HG02852 (cell line): ENCODE measurements at regions not wholly inside any gene's neighbourhood (a gene's known extent, or its start where the extent isn't known, plus 50 kb on each side); places are given as distances from the start of the nearest gene placed in this dataset.

Experiments
- ATAC-seq: cut with Tn5 transposase; IDR thresholded peaks from one replicate; pipeline ENCODE4 v1.9.1; 2021; ENCODE audit warnings: mild to moderate bottlenecking, moderate library complexity; ENCODE audit not compliant: unreplicated experiment

- no peak for ATAC-seq
Measured at GRCh38 chr2:220654322-220654721, 917.8 kb downstream of the EPHA4 start.

- ATAC-seq, result no peak
Measured at GRCh38 chr2:220660277-220661145, 911.6 kb downstream of the EPHA4 start.

- ATAC-seq, result no peak
Measured at GRCh38 chr2:220662431-220662830, 909.7 kb downstream of the EPHA4 start.

DNA sequence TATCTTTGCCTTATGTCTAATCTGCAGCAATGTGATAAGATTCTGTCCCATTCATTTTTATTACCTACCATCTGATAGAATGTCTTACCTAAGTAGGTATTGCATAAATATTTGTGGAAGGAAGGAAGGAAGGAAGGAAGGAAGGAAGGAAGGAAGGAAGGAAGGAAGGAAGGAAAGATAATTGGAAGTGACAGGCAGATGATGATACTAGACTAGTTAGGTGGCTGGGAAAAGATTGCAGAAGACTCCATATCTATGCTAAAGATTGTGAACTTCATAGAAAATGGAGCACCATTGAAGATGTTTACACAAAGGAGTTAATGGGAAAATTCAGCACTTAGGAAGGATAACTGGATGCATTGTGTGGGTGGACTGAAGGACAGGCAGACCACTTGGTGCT is 909.0 kb downstream of the EPHA4 start:
- no peak for ATAC-seq

- ATAC-seq, result no peak
Measured at GRCh38 chr2:220664272-220665107, 907.6 kb downstream of the EPHA4 start.

GRCh38 chr2:220665108-220665471 is 907.0 kb downstream of the EPHA4 start:
- ATAC-seq, result no peak

DNA sequence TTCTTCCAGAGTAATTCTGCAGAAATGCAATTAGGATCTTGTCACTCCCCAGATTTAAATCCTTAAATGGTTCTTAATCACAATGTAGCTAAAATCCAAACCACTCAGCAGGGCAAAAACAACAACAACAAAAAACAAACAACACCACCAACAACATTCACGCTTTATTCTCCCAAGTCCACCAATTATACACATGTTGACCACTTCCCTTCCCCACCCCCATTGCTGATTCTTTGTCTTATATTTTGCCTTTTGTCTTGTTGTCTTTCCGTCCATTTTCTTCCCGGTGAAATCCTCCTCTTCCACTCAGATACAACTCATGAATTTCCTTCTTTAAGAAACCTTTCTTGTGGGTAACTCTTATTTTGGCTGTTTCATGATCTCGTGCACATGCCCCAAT is 902.8 kb downstream of the EPHA4 start:
- ATAC-seq, result no peak

- ATAC-seq, result no peak
Measured at GRCh38 chr2:220670511-220670910, 901.6 kb downstream of the EPHA4 start.

GRCh38 chr2:220673151-220673874 is 898.8 kb downstream of the EPHA4 start:
- no peak for ATAC-seq

DNA sequence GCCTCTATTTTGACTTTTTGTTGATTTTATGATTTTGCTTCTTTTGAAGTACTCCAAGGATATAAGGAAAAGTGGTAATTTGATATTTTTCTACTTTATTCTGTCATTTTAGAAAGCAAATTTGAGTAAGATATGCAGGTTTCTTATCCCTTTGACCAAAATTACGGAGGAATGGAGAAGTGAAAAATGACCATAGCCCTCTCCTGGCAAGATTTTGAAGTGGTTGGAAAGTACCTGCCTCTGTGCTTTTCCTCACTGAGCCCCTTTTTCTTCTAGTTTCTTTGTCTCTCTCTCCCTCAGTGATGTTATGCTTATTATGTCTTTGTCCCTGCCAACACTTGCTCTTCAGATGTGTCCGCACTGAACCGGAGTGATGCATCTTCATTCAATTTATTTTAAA is 898.1 kb downstream of the EPHA4 start:
- peak; percentile 80 for ATAC-seq

- no peak for ATAC-seq
Measured at GRCh38 chr2:220676695-220677094, 895.4 kb downstream of the EPHA4 start.

DNA sequence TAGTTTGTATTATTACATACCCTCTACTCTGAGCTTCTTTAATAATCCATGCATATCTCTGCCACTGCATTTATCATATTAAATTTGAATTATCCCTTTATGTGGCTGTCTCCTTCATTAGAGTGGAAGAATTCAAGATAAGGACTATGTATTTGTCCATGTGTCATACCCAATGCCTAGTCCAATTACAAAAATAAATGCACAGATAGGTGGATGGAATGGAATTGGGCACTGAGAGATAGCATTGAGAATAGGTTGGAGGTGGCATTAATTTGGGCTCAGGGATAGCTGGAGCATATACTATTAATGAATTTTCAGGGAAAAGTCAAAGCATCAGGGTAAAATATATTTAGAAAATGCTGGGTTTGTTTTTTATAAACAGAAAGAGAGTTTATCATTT is 893.2 kb downstream of the EPHA4 start:
- ATAC-seq, result no peak

DNA sequence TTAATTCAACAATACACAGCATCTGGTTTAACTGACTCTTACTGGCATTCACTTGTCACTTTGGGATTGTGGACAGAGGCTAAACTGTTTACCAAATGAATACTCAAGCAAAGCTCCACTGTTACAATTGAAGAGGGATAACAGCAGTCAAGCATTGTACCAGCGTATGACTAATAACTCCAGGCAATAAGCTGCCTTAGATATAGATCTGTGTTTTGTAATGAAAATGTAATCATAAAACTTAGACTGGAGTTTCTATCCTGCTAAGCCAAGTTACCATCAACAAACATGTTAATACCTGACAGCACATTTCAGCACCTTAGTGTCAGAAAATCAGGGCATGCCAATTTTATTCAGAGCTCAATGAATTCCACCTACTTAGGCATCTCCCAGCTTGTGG is 889.5 kb downstream of the EPHA4 start:
- no peak for ATAC-seq

- no peak for ATAC-seq
Measured at GRCh38 chr2:220684099-220684498, 888.0 kb downstream of the EPHA4 start.

DNA sequence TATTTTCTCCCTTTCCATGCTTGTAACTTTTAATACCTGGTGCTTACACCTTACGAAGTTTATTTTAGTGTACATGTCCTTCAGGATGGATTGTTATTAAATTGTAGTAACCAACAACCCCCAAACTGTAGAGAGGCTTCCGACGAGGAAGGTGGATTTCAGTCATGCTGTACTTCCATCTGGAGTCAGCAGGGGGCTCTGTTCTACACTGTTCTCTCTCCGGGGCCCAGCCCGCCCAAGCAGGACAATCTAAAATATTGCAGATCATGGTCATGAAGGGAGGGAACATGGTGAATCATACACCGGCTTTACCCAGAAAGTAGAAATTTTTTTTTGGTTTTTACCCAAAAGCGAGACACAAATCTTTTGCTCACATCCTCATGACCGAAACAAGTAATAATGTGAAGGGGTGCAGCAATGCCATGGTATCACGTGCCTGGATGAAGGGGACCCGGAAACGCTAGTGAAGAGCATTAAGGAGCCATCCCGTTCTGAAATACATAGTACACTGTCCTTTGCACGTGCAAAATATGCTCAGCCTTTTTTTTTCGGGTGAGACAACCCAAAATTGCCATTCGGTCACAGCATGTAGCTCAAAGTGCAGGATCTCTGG is 884.8 kb downstream of the EPHA4 start:
- peak; percentile 95 for ATAC-seq

DNA sequence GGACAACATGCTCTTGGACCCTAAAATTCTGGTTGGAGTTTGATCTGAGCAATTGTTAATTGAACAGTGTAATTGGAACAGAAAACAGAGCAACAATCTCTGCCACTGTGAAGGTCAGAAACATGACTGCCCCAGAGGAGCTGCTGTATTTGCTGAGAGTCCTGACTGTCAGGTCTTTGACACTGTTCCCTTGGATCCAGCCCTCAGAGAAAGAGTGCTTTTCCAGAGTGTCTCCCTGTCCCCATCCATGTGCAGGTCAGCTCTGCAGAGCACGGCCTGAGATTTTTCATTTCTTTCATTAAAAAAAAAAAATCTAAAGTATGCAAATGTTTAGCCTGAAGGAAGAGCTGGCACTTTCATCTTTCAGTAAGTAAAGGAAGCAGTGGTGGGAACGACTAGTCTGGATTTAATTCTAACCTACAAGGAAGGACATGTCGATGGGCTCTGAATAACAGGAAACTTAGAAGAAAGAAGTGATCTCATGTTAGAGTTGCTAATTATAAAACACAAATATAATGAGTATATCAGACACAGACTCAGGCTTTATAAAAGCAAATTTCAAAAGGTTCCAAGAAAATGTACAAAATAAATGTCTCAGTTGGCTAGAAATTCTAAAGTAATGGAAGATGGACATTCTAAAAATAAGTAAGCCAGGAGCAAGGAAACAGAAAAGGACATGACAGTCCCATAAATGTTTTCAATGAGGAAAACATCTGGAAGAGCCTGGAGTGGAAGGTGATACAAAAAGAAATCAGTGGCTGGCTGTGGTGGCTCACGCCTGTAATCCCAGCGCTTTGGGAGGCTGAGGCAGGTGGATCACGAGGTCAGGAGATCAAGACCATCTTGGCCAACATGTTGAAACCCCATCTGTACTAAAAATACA is 876.5 kb downstream of the EPHA4 start:
- ATAC-seq, result no peak

DNA sequence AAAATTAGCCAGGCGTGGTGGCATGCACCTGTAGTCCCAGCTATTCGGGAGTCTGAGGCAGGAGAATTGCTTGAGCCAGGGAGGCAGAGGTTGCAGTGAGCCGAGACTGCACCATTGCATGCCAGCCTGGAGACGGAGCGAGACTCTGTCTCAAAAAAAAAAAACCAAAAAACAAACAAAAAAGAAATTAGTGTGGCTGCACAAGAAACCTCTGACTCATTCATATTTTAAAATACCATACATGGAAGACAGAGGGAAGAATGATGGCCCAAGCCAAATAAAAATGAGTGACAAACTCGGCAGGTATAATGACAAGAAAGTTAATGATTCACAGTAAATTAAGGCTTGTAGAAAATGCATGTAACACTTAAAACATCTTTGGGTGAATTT is 875.8 kb downstream of the EPHA4 start:
- ATAC-seq, result no peak

DNA sequence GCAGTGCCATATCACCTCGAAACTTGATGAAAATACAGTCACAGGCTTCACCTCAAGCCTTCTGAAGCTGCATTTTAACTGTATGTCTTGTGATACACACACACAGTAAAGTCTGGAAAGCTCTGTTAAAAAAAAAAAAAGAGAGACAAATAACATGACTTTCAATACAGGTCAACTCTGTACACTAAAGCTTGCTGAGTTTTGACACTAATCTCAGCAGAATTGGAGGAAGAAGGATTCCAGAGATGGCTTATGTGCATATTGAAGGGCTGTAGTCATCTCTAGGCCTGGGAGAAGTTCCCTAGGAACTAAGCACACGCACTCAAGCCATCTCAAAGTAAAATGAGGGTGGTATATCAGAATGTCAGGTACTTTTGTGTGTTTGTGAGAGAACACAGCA is 875.1 kb downstream of the EPHA4 start:
- ATAC-seq, result no peak

DNA sequence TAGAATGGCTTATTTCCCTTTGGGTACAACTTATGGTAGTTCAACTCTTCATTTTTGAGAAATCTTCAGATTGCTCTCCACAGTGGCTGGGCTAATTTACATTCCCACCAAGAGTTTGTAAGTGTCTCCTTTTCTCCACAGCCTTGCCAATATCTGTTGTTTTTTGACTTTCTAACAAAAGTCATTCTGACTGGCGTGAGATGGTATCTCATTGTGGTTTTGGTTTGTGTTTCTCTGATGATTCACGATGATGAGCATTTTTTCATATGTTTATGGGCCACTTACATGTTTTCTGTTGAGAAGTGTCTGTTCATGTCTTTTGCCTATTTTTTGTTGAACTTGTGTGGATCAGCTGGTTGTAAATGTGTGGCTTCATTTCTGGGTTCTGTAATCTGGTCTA is 871.0 kb downstream of the EPHA4 start:
- ATAC-seq, result no peak

DNA sequence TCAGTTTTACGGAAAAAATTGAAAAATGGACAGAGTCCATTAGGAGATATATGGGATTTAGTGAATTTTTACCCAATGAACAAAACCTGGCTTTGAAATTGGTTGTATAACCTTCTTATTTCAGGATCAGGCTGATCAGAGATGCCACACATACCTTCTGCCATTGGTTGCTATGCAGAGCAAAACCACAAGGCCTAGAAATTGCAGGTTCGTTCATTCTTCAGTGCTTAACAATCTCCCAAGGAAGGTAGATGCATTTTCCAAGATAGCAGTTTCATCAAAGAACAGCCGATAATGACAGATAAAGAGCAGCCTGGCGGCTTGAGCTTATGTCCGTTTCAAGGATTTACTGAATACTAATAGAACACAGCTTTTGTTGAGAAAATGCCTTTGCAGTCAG is 868.8 kb downstream of the EPHA4 start:
- no peak for ATAC-seq
